Adipocyte (in vitro differentiated cells): ENCODE measurements at regions not wholly inside any gene's neighbourhood (a gene's known extent, or its start where the extent isn't known, plus 50 kb on each side); places are given as distances from the start of the nearest gene placed in this dataset.

Source experiments
- DNase-seq: peaks from one replicate; pipeline ENCODE4 v3.0.0-alpha.2; 2015; ENCODE audit warnings: low read depth
- H3K27me3 ChIP-seq: replicated peaks from 2 replicates; pipeline ENCODE4 v1.7.0; 2013; ENCODE audit warnings: mild to moderate bottlenecking, low read length, moderate library complexity; ENCODE audit not compliant: control insufficient read depth, insufficient read depth
- H3K36me3 ChIP-seq: 2 replicates; pipeline ENCODE4 v1.7.0; 2013; ENCODE audit warnings: low read length, mild to moderate bottlenecking, moderate library complexity; ENCODE audit not compliant: control insufficient read depth, insufficient read depth, severe bottlenecking
- H3K4me1 ChIP-seq: 2 replicates; pipeline ENCODE4 v1.7.0; 2013; ENCODE audit warnings: mild to moderate bottlenecking, low read length, moderate library complexity; ENCODE audit not compliant: control insufficient read depth, insufficient read depth
- H3K4me3 ChIP-seq: 2 replicates; pipeline ENCODE4 v1.7.0; 2013; ENCODE audit warnings: mild to moderate bottlenecking, low read length, moderate library complexity
- H3K9ac ChIP-seq: 2 replicates; pipeline ENCODE4 v1.7.0; 2013; ENCODE audit warnings: mild to moderate bottlenecking, low read length, moderate library complexity
- H3K9me3 ChIP-seq: 2 replicates; pipeline ENCODE4 v1.7.0; 2013; ENCODE audit warnings: mild to moderate bottlenecking, low read length, moderate library complexity; ENCODE audit not compliant: control insufficient read depth

GRCh38 chr7:80977751-80978150, 58.9 kb upstream of the SEMA3C start:
- H3K9me3 ChIP-seq: peaks cover 9% of the 10 kb centered on the region
- no peaks in the 10 kb centered on the region for H3K36me3 ChIP-seq
- no peak for DNase-seq
- no peak overlapping the region for H3K9ac ChIP-seq
- H3K4me3 ChIP-seq: no peak overlapping the region
- no peaks in the 10 kb centered on the region for H3K27me3 ChIP-seq
- no peaks in the 10 kb centered on the region for H3K4me1 ChIP-seq

DNA sequence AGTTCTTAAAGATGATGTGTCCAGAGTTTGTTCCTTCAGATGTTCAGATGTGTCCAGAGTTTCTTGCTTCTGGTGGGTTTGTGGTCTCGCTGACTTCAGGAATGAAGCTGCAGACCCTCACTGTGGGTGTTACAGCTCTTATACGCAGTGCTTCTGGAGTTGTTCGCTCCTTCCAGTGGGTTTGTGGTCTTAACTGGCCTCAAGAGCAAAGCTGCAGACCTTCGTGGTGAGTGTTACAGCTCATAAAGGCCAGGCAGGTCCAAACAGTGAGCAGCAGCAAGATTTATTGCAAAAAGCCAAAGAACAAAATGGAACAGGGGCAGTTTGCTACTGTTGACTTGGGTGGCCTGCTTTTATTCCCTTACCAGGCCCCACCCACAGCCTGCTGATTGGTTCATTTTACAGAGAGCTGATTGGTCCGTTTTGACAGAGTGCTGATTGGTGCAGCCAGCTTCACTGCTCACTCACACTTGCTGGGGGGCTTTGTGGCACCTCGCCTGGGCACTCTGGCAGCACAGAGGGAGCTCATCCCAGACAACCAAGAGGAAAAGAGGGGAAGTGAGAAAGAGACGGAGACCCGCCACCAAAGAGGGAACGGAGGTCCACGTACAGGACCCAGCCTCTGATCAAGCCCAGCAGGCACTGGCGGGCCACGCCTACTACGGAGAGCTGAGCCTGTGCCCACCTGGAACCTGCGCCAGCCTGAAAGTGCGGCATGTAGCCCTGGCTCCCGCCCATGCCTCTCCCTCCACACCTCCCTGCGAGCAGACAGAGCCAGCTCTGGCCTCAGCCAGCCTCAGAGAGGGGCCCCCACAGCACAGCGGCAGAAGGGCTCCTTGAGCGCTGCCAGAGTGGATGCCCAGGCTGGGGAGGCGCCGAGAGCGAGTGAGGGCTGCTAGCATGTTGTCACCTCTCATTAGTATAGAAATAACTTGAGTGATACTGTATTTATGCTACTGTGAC, 55.8 kb upstream of the SEMA3C start:
- no peak for DNase-seq
- Histone ChIP-seq H3K4me1 (no peaks in the 10 kb centered on the region), H3K9ac (no peak overlapping the region), H3K36me3 (no peaks in the 10 kb centered on the region), H3K9me3 (peaks cover 9% of the 10 kb centered on the region), H3K4me3 (no peak overlapping the region), H3K27me3 (no peaks in the 10 kb centered on the region)

DNA sequence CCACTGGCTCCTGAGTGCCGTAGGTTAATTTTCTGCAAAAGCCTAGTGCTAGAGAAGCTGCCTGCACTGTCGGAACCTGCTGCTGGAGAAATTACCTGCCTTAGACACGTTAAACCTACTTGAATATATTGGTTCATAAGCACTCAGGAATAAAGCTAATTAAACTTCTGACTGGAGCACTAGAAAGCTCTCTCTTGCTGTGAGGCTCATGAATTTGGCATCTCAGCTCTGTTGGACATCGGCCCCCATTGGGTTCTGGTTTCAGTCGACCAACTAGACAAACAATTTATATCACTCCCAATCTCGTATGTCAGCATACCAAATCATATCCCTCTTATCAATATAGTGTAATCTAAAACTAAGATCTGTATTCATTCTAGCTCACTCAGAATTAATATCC, 52.4 kb upstream of the SEMA3C start:
- no peak for DNase-seq
- Histone ChIP-seq H3K27me3 (no peaks in the 10 kb centered on the region), H3K9ac (no peak overlapping the region), H3K36me3 (no peaks in the 10 kb centered on the region), H3K4me1 (no peaks in the 10 kb centered on the region), H3K4me3 (no peak overlapping the region), H3K9me3 (no peaks in the 10 kb centered on the region)
